SK-N-SH (cell line): ENCODE measurements at regions not wholly inside any gene's neighbourhood (a gene's known extent, or its start where the extent isn't known, plus 50 kb on each side); places are given as distances from the start of the nearest gene placed in this dataset.

ENCODE experiments used
- FOXJ3 ChIP-seq: sonication (generic); formaldehyde crosslinking; IDR thresholded peaks from 2 replicates; pipeline ENCODE4 v1.5.1; 2020; ENCODE audit warnings: mild to moderate bottlenecking, missing genetic modification reagents
- NFIC ChIP-seq: IDR thresholded peaks from 2 replicates; pipeline ENCODE4 v1.4.0; 2012; ENCODE audit warnings: borderline replicate concordance
- NRF1 ChIP-seq: IDR thresholded peaks from 2 replicates; pipeline ENCODE4 v1.6.1; 2012; ENCODE audit warnings: low read depth, mild to moderate bottlenecking, low read length
- TF ChIP-seq, protein P1 (sequence below): IDR thresholded peaks from 2 replicates; pipeline ENCODE4 v1.4.0; 2012; ENCODE audit warnings: low read depth, borderline replicate concordance

DNA sequence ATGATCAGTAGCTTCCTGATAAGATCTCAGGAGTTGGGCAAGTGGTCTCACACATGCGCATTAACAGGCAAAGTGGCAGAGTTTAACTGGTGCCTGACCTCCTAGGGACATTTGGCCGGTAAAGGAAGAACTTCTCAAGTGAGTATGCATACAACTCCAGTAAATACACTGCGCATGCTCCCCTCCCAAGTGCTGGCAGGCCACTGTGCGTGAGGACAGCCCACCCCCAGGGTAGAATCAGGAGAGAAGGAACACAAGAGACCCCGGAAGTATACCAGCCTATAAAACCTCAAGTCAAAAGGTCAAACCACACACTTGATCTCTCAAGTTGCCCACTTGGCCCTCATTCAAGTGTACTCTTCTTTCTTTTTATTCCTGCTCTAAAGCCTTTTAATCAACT lies 225.5 kb upstream of the ANKRD50 start:
- TF ChIP-seq NRF1 (no peak), NFIC (no peak), FOXJ3 (CRISPR knock-in tag) (no peak)
- TF ChIP-seq, protein P1, sequence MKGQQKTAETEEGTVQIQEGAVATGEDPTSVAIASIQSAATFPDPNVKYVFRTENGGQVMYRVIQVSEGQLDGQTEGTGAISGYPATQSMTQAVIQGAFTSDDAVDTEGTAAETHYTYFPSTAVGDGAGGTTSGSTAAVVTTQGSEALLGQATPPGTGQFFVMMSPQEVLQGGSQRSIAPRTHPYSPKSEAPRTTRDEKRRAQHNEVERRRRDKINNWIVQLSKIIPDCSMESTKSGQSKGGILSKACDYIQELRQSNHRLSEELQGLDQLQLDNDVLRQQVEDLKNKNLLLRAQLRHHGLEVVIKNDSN: no peak
